Activated CD4-positive, alpha-beta T cell treated with anti-CD3 and anti-CD28 coated beads, Interleukin-2, amount 10 ng/mL, durations not matched to agents 7 days and 5 days (primary cell): ENCODE measurements at regions not wholly inside any gene's neighbourhood (a gene's known extent, or its start where the extent isn't known, plus 50 kb on each side); places are given as distances from the start of the nearest gene placed in this dataset.

Experiments
- CTCF ChIA-PET: fragments of 350-600 bp; sonication (Branson Sonifier 250); formaldehyde crosslinking; loops from one replicate; lab custom pipeline; 2021; ENCODE audit warnings: antibody characterized with exemption; lab: Charles Lee
- POLR2A ChIA-PET: fragments of 350-600 bp; sonication (Branson Sonifier 250); formaldehyde crosslinking; loops from one replicate; lab custom pipeline; 2021; ENCODE audit warnings: antibody characterized with exemption; lab: Charles Lee
- DNase-seq: peaks from one replicate; pipeline ENCODE4 v3.0.0-alpha.2; 2020
- H3K27ac Mint-ChIP-seq: one replicate; pipeline ENCODE4 v1.8.0; 2021; ENCODE audit warnings: mild to moderate bottlenecking, moderate library complexity, mixed read lengths
- H3K27me3 Mint-ChIP-seq: one replicate; pipeline ENCODE4 v1.8.0; 2021; ENCODE audit warnings: mixed read lengths
- H3K36me3 Mint-ChIP-seq: one replicate; pipeline ENCODE4 v1.8.0; 2021; ENCODE audit warnings: low read depth, mixed read lengths
- H3K4me1 Mint-ChIP-seq: one replicate; pipeline ENCODE4 v1.8.0; 2021; ENCODE audit warnings: mixed read lengths
- H3K4me3 Mint-ChIP-seq: one replicate; pipeline ENCODE4 v1.8.0; 2021; ENCODE audit warnings: mild to moderate bottlenecking, moderate library complexity, mixed read lengths
- H3K9me3 Mint-ChIP-seq: one replicate; pipeline ENCODE4 v1.8.0; 2021; ENCODE audit warnings: mixed read lengths

DNA sequence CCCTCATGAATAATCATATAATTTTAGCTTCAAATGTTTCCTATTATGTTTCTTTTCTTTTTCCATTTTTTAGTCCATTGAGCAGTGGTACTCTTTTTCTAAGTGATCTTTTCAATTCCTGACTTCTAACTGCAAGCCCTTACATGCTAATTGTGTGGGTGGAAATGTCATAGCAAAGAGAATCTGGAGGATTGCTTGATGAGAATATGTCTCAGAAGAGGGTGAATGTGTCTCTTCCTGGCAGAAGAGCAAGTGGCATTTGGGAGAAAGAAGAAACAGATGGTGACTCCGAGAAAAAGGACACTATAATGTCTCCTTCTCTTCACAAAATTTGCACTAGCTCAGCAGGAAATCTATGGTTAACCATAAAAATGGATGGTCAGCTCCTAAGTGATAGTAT, 2320.0 kb downstream of the PCDH9 start:
- Mint-ChIP-seq H3K36me3 (no peaks in the 10 kb centered on the region), H3K4me3 (no peak overlapping the region), H3K4me1 (no peaks in the 10 kb centered on the region), H3K27ac (no peak overlapping the region), H3K27me3 (no peaks in the 10 kb centered on the region), H3K9me3 (peaks cover 21% of the 10 kb centered on the region)
- ChIA-PET POLR2A (no interaction called here), CTCF (no interaction called here)
- DNase-seq: no peak

DNA sequence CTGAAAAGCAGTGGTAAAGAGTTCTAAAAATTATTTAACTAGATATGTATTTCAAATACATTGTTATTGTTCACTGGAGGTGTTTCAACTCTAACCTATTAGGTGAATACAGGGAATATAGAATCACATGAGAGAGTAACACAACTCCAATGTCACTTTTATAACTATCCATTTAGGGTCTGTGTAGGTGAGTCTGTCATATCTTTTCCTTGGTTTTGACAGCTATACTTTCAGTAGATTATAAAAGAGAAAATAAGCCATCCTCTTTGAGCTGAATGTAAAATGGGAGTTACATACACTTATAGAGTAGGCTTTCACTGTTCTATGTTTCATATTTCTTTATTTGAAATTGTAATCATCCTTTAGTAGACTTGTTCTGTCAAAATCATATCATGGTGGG, 2321.0 kb downstream of the PCDH9 start:
- H3K9me3 Mint-ChIP-seq: peaks cover 21% of the 10 kb centered on the region
- POLR2A ChIA-PET: no interaction called here
- H3K36me3 Mint-ChIP-seq: no peaks in the 10 kb centered on the region
- DNase-seq: no peak
- H3K27me3 Mint-ChIP-seq: no peaks in the 10 kb centered on the region
- CTCF ChIA-PET: no interaction called here
- no peak overlapping the region for H3K27ac Mint-ChIP-seq
- H3K4me1 Mint-ChIP-seq: no peaks in the 10 kb centered on the region
- no peak overlapping the region for H3K4me3 Mint-ChIP-seq

DNA sequence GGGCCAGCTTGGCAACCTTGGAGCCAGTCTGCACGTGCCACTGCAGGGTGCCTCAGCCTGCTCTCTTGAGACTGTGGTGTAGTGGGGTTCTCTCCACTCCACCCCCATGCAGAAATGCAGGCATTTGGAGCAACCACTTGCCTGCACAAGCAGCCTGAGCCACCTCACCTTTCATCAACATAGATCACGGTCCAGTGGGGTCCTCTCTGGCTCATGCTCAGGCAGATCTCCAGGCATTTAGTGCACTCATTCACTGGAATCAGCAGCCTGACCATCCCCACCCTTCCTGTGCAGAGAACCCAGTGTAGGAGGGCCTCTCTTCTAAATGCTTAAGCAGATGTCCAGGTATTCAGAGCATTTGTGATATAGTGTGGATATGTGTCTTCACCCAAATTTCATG, 2330.1 kb downstream of the PCDH9 start:
- ChIA-PET POLR2A (no interaction called here), CTCF (no interaction called here)
- H3K27me3 Mint-ChIP-seq: no peaks in the 10 kb centered on the region
- H3K27ac Mint-ChIP-seq: no peak overlapping the region
- H3K9me3 Mint-ChIP-seq: peaks cover 6% of the 10 kb centered on the region
- H3K4me1 Mint-ChIP-seq: no peaks in the 10 kb centered on the region
- no peaks in the 10 kb centered on the region for H3K36me3 Mint-ChIP-seq
- H3K4me3 Mint-ChIP-seq: no peak overlapping the region
- DNase-seq: no peak

DNA sequence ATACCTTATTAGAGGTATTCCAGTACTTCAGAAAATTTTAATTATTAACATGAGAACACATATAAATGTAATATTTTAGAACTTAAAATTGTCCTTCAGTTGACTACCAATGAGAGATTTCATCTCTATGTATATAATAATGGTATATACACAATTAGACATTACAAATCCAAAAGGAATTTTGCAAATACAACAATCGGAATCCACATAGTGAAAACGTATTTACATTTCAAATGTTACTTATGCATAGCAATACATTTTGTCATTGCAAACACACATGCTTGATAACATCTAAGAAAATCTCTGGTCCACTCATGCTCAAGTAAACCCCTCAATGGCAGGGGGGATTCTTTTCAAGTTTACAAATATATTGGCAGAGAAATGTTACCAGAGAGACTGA, 2345.2 kb downstream of the PCDH9 start:
- ChIA-PET POLR2A (no interaction called here), CTCF (no interaction called here)
- H3K9me3 Mint-ChIP-seq: peaks cover 4% of the 10 kb centered on the region
- H3K27ac Mint-ChIP-seq: no peak overlapping the region
- H3K4me3 Mint-ChIP-seq: no peak overlapping the region
- H3K27me3 Mint-ChIP-seq: no peaks in the 10 kb centered on the region
- no peaks in the 10 kb centered on the region for H3K36me3 Mint-ChIP-seq
- no peaks in the 10 kb centered on the region for H3K4me1 Mint-ChIP-seq
- no peak for DNase-seq

DNA sequence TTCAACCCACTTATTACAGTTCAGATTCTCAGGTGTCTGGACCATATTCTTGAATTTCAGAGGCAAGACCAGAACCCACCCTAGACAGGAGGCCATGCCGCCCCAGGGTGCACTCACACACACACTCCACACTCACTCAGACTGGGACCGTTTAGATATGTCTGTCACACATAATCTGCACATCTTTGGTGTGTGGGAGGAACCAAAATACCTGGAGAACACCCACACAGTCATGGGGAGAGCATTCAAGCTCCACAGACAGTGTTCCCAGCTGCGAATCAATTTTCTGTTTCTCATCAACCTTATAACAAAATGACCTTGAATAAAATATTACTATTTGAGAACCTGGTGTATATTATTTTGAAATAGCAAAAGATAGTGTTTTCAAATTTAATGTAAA, 2353.0 kb downstream of the PCDH9 start:
- no peaks in the 10 kb centered on the region for H3K4me1 Mint-ChIP-seq
- CTCF ChIA-PET: no interaction called here

DNA sequence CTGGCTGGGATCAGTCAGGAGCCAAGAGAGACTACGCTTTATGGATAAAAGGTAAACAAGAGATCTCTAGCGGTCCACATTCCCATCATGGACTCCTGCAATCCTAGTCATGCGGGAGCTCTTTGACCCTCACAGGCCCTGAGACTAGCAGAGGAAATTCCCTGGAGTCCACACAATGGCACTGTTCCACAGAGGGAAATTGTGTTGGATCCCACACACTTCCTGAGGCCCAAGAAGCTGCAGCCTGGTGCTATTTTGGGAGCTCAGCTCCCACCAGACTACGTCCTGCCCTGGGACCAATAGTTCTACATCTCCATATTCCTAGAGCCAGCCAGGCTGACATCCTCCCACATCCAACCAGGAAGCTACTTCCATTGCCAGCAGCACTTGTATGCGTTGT, 2358.4 kb downstream of the PCDH9 start:
- no peak overlapping the region for H3K27ac Mint-ChIP-seq
- H3K9me3 Mint-ChIP-seq: no peaks in the 10 kb centered on the region
- no peak for DNase-seq
- H3K36me3 Mint-ChIP-seq: no peaks in the 10 kb centered on the region
- H3K4me1 Mint-ChIP-seq: no peaks in the 10 kb centered on the region
- no peaks in the 10 kb centered on the region for H3K27me3 Mint-ChIP-seq
- no peak overlapping the region for H3K4me3 Mint-ChIP-seq
- CTCF ChIA-PET: no interaction called here
- POLR2A ChIA-PET: no interaction called here

More for the DNA sequence above, 2353.0 kb downstream of the PCDH9 start:
- no peaks in the 10 kb centered on the region for H3K9me3 Mint-ChIP-seq
- H3K27ac Mint-ChIP-seq: no peak overlapping the region
- no peaks in the 10 kb centered on the region for H3K27me3 Mint-ChIP-seq
- H3K4me3 Mint-ChIP-seq: no peak overlapping the region
- POLR2A ChIA-PET: no interaction called here
- no peaks in the 10 kb centered on the region for H3K36me3 Mint-ChIP-seq
- no peak for DNase-seq

DNA sequence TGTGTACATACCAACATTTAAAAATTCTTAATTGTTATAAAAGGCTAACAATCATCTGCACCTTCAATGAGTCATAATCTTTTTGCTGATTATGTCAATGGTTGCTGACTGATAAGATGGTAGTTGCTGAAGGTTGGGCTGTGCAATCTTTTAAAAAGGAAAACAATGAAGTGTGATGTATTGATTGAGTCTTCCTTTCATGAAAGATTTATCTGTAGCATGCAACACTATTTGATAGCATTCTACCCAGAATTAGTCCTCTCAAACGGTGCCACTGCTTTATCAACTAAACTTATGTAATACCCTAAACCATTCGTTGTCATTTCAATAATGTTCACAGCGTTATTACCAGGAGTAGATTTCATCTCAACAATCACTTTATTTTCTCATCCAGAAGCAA, 2360.6 kb downstream of the PCDH9 start:
- CTCF ChIA-PET: no interaction called here
- Mint-ChIP-seq H3K27me3 (no peaks in the 10 kb centered on the region), H3K4me1 (no peaks in the 10 kb centered on the region), H3K27ac (no peak overlapping the region), H3K9me3 (no peaks in the 10 kb centered on the region), H3K4me3 (no peak overlapping the region), H3K36me3 (no peaks in the 10 kb centered on the region)
- POLR2A ChIA-PET: no interaction called here
- no peak for DNase-seq

DNA sequence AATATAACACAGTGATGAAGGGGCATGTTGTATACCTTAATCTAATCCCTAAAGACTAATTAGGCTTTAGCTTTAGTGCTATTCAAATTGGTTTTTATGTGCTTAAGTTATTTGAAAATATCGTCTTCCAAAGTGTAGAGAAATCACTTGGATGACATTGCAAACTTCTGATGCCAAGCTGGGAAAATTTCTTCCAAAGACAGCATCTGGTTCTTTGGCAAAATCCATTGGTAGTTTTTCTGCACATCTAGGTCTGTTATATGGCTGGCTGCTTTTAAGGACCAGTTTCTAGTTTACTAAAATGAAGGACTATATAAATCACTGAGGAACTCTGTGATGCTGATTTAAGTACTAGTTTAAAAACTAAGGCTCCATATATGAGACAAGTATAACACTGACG, 2362.3 kb downstream of the PCDH9 start:
- no peaks in the 10 kb centered on the region for H3K36me3 Mint-ChIP-seq
- DNase-seq: no peak
- no peaks in the 10 kb centered on the region for H3K27me3 Mint-ChIP-seq
- H3K27ac Mint-ChIP-seq: no peak overlapping the region
- H3K9me3 Mint-ChIP-seq: peaks cover 2% of the 10 kb centered on the region
- H3K4me1 Mint-ChIP-seq: no peaks in the 10 kb centered on the region
- ChIA-PET CTCF (no interaction called here), POLR2A (no interaction called here)
- no peak overlapping the region for H3K4me3 Mint-ChIP-seq

DNA sequence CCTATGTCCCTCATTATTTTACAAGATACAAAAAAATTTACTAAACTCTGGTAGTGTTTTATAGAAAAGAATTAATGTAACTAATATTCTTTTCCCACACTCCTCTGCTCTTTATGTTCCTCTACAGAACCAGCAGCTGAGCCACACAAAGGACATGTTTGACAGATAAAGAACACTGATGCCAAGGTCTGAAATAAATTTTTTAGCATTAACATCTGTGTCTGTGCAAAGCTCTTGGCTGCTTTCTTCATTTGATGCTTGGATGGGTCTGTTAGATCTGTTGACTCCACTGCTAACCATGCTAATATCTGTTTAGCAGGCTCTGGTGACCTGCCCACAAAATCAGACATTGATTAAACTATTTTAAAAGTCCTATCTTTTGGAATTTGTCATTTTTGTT, 2363.8 kb downstream of the PCDH9 start:
- H3K36me3 Mint-ChIP-seq: no peaks in the 10 kb centered on the region
- ChIA-PET CTCF (no interaction called here), POLR2A (no interaction called here)
- peaks cover 4% of the 10 kb centered on the region for H3K9me3 Mint-ChIP-seq
- no peaks in the 10 kb centered on the region for H3K27me3 Mint-ChIP-seq
- no peak overlapping the region for H3K4me3 Mint-ChIP-seq
- no peak for DNase-seq
- H3K27ac Mint-ChIP-seq: no peak overlapping the region
- H3K4me1 Mint-ChIP-seq: no peaks in the 10 kb centered on the region

DNA sequence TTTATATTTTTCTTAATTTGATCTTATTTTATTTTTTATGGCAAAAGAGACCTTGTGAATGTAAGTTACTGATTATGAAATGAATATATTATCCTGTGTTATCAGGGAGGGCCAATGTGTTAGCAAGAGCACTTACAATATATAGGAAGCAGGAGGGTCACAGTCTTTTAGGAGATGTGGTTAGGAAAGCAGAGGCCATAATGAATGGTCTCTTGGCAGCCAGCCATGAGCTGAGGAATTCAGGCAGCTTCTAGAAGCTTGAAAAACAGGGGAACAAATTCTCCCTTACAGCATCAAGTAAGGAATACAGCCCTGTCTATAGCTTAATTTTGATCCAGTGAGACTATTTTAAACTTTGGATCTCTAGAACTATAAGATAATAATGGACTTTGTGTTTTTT, 2374.6 kb downstream of the PCDH9 start:
- Mint-ChIP-seq H3K36me3 (no peaks in the 10 kb centered on the region), H3K4me3 (no peak overlapping the region), H3K27ac (no peak overlapping the region), H3K27me3 (no peaks in the 10 kb centered on the region), H3K4me1 (no peaks in the 10 kb centered on the region), H3K9me3 (peaks cover 11% of the 10 kb centered on the region)
- CTCF ChIA-PET: no interaction called here
- POLR2A ChIA-PET: no interaction called here
- DNase-seq: no peak

DNA sequence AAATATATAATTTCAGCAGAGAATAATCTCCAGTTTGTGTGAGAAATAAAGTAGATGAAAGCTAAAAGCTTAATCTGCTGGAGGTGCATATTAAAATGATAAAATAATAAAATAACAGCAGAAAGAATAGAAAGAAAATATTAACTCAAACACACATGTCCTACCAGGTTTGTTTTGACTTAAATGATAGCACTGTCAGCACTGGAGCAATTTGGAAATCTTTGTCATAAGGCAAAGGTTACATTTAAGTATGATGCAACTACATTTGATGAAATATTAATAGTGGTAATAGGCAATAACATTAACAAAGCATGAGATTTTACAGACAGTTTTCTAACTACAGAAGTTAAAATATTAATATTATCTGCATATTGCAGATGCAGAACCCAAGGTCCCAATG, 2380.1 kb downstream of the PCDH9 start:
- peaks cover 6% of the 10 kb centered on the region for H3K9me3 Mint-ChIP-seq
- CTCF ChIA-PET: no interaction called here
- POLR2A ChIA-PET: no interaction called here
- H3K27ac Mint-ChIP-seq: no peak overlapping the region
- no peak for DNase-seq
- H3K27me3 Mint-ChIP-seq: no peaks in the 10 kb centered on the region
- H3K4me1 Mint-ChIP-seq: no peaks in the 10 kb centered on the region
- H3K4me3 Mint-ChIP-seq: no peak overlapping the region
- no peaks in the 10 kb centered on the region for H3K36me3 Mint-ChIP-seq

DNA sequence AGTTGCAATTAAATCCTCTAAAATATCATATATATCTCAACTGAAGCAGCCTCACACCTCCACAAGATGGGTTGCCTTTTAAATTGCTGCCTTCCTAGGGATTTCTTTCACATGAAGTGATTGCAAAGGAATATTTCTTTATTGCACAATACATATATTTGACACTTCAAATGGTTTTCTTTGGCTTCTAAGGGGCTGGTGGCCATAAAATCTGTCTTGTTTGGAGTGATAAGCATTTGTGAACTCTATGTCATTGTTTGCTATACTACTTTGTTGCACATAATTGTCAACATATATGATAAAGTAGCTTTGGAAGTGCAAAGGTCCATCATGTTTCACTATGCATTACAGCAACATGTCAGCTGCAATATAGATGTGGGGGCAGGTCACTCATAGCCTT, 2380.9 kb downstream of the PCDH9 start:
- no peaks in the 10 kb centered on the region for H3K36me3 Mint-ChIP-seq
- POLR2A ChIA-PET: no interaction called here
- H3K27ac Mint-ChIP-seq: no peak overlapping the region
- H3K4me1 Mint-ChIP-seq: no peaks in the 10 kb centered on the region
- CTCF ChIA-PET: no interaction called here
- DNase-seq: no peak
- H3K4me3 Mint-ChIP-seq: no peak overlapping the region
- H3K9me3 Mint-ChIP-seq: peaks cover 6% of the 10 kb centered on the region
- H3K27me3 Mint-ChIP-seq: no peaks in the 10 kb centered on the region

DNA sequence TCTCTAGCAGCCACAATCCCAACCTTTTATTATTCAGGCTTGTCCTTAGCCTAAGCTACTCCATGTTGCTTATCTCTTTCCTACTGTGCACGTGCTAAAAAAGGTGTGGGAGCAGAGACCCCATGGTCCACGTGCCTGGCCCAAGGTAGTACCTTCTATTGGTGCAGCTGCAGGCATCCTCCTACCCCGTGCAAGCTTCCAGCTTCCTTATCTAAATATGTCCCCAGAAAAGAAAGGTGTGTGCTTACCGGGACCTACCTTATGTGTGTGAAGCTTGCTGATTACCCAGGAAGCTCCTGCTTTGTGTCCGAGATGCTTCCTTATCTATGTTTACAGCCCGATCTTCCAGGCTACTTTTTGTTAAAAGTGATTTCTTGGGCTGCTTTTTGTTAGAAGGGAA, 2382.4 kb downstream of the PCDH9 start:
- Mint-ChIP-seq H3K27ac (no peak overlapping the region), H3K27me3 (no peaks in the 10 kb centered on the region), H3K4me1 (no peaks in the 10 kb centered on the region), H3K9me3 (peaks cover 6% of the 10 kb centered on the region), H3K36me3 (no peaks in the 10 kb centered on the region), H3K4me3 (no peak overlapping the region)
- DNase-seq: no peak
- CTCF ChIA-PET: no interaction called here
- POLR2A ChIA-PET: no interaction called here

DNA sequence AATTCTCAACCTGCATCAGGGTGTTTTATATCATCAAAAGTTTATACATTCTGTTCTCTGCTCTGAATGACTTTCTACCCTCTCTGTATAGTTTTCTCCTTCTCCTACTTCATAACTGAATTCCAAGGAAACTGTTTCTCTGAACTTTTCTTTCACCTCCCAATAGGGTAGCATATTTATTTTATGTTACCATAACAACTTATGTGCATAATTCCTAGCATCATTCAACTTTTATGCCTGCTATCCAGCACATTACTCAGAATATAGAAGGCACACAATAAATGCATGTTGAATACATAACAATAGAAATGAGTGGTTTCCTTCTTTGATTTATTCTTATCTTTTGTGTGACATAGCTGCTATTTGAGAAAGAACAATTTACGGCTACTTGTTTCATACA, 2385.0 kb downstream of the PCDH9 start:
- H3K27me3 Mint-ChIP-seq: no peaks in the 10 kb centered on the region
- H3K36me3 Mint-ChIP-seq: no peaks in the 10 kb centered on the region
- CTCF ChIA-PET: no interaction called here
- DNase-seq: no peak
- peaks cover 2% of the 10 kb centered on the region for H3K9me3 Mint-ChIP-seq
- H3K4me3 Mint-ChIP-seq: no peak overlapping the region
- H3K4me1 Mint-ChIP-seq: no peaks in the 10 kb centered on the region
- POLR2A ChIA-PET: no interaction called here
- no peak overlapping the region for H3K27ac Mint-ChIP-seq

DNA sequence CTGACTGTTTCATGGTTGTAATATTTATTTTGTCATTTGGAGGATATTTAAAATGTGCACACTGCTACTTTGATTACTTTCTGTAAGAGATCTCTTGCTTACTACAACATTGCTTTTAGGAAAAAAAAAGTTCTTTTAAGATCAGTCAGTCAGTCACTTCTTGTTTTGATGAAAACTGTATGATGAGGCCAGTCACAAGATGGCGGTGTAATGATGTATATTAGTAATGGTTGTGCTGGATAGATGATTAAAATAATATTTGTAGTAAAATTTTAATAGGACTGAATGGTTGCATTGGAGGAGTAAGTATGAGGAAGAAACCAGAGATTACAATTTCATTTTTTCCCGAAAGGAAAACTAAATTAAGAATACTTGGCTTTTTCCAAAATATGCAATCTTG, 2411.1 kb downstream of the PCDH9 start:
- Mint-ChIP-seq H3K27me3 (no peaks in the 10 kb centered on the region), H3K9me3 (peaks cover 8% of the 10 kb centered on the region), H3K27ac (no peak overlapping the region), H3K4me1 (no peaks in the 10 kb centered on the region), H3K4me3 (no peak overlapping the region), H3K36me3 (no peaks in the 10 kb centered on the region)
- POLR2A ChIA-PET: no interaction called here
- no peak for DNase-seq
- CTCF ChIA-PET: no interaction called here
